ENCODE measurements at regions not wholly inside any gene's neighbourhood (a gene's known extent, or its start where the extent isn't known, plus 50 kb on each side); places are given as distances from the start of the nearest gene placed in this dataset.

GRCh38 chr10:78980815-78981214 is 88.0 kb upstream of the ZMIZ1 start:
- Histone ChIP-seq H3K4me3 (ENCODE audit: low read length) (no peak overlapping the region), H3K36me3 (ENCODE audit: insufficient read depth, low read depth, low read length) (no peaks in the 10 kb centered on the region), H3K4me1 (ENCODE audit: insufficient read depth, low read length) (peaks cover 2% of the 10 kb centered on the region; the same call in 1 of the 2 replicates)

GRCh38 chr10:78981257-78981969 is 87.4 kb upstream of the ZMIZ1 start:
- no peak overlapping the region for H3K27ac ChIP-seq (ENCODE audit: low read length)
- 0 out of 2 replicates have a peak, but pooled peaks cover 6% of the 10 kb centered on the region for H3K27me3 ChIP-seq (ENCODE audit: insufficient read depth, low read length)
- H3K9ac ChIP-seq (ENCODE audit: low read depth, low read length): no peak overlapping the region
- no peaks in the 10 kb centered on the region for H3K9me3 ChIP-seq (ENCODE audit: insufficient read depth, low read depth, low read length)
- no peak overlapping the region for H3K4me3 ChIP-seq (ENCODE audit: low read length)
- peaks cover 8% of the 10 kb centered on the region; the same call in 1 of the 2 replicates for H3K4me1 ChIP-seq (ENCODE audit: insufficient read depth, low read length)
- no peaks in the 10 kb centered on the region for H3K36me3 ChIP-seq (ENCODE audit: insufficient read depth, low read depth, low read length)

More at GRCh38 chr10:78980815-78981214, 88.0 kb upstream of the ZMIZ1 start:
- no peak overlapping the region for H3K27ac ChIP-seq (ENCODE audit: low read length)
- no peaks in the 10 kb centered on the region for H3K9me3 ChIP-seq (ENCODE audit: insufficient read depth, low read depth, low read length)
- no peak overlapping the region for H3K9ac ChIP-seq (ENCODE audit: low read depth, low read length)
- 0 out of 2 replicates have a peak, but pooled peaks cover 6% of the 10 kb centered on the region for H3K27me3 ChIP-seq (ENCODE audit: insufficient read depth, low read length)

- Histone ChIP-seq H3K27ac (ENCODE audit: low read length) (no peak overlapping the region), H3K9ac (ENCODE audit: low read depth, low read length) (no peak overlapping the region)
These were observed 86.8 kb upstream of the ZMIZ1 start for GRCh38 chr10:78981970-78982281.

GRCh38 chr10:78982726-78983125 is 86.0 kb upstream of the ZMIZ1 start:
- no peaks in the 10 kb centered on the region for H3K36me3 ChIP-seq (ENCODE audit: insufficient read depth, low read depth, low read length)
- H3K9ac ChIP-seq (ENCODE audit: low read depth, low read length): no peak overlapping the region
- H3K27ac ChIP-seq (ENCODE audit: low read length): no peak overlapping the region
- no peaks in the 10 kb centered on the region for H3K9me3 ChIP-seq (ENCODE audit: insufficient read depth, low read depth, low read length)
- 0 out of 2 replicates have a peak, but pooled peaks cover 6% of the 10 kb centered on the region for H3K27me3 ChIP-seq (ENCODE audit: insufficient read depth, low read length)
- no peak overlapping the region for H3K4me3 ChIP-seq (ENCODE audit: low read length)
- peaks cover 9% of the 10 kb centered on the region; the same call in 1 of the 2 replicates for H3K4me1 ChIP-seq (ENCODE audit: insufficient read depth, low read length)

More at GRCh38 chr10:78981970-78982281, 86.8 kb upstream of the ZMIZ1 start:
- Histone ChIP-seq H3K27me3 (ENCODE audit: insufficient read depth, low read length) (0 out of 2 replicates have a peak, but pooled peaks cover 6% of the 10 kb centered on the region), H3K4me3 (ENCODE audit: low read length) (no peak overlapping the region), H3K36me3 (ENCODE audit: insufficient read depth, low read depth, low read length) (no peaks in the 10 kb centered on the region), H3K4me1 (ENCODE audit: insufficient read depth, low read length) (peaks cover 9% of the 10 kb centered on the region; the same call in 1 of the 2 replicates), H3K9me3 (ENCODE audit: insufficient read depth, low read depth, low read length) (no peaks in the 10 kb centered on the region)

- peaks cover 9% of the 10 kb centered on the region; the same call in 1 of the 2 replicates for H3K4me1 ChIP-seq (ENCODE audit: insufficient read depth, low read length)
- no peak overlapping the region for H3K9ac ChIP-seq (ENCODE audit: low read depth, low read length)
- no peaks in the 10 kb centered on the region for H3K9me3 ChIP-seq (ENCODE audit: insufficient read depth, low read depth, low read length)
- H3K27ac ChIP-seq (ENCODE audit: low read length): no peak overlapping the region
- no peaks in the 10 kb centered on the region for H3K36me3 ChIP-seq (ENCODE audit: insufficient read depth, low read depth, low read length)
- H3K4me3 ChIP-seq (ENCODE audit: low read length): no peak overlapping the region
- H3K27me3 ChIP-seq (ENCODE audit: insufficient read depth, low read length): 0 out of 2 replicates have a peak, but pooled peaks cover 6% of the 10 kb centered on the region
These were observed 85.2 kb upstream of the ZMIZ1 start for GRCh38 chr10:78983608-78984007.

GRCh38 chr10:78985973-78986818 is 82.6 kb upstream of the ZMIZ1 start:
- no peak overlapping the region for H3K4me3 ChIP-seq (ENCODE audit: low read length)
- peaks cover 9% of the 10 kb centered on the region; the same call in 1 of the 2 replicates for H3K4me1 ChIP-seq (ENCODE audit: insufficient read depth, low read length)
- no peak overlapping the region for H3K9ac ChIP-seq (ENCODE audit: low read depth, low read length)
- 0 out of 2 replicates have a peak, but pooled peaks cover 2% of the 10 kb centered on the region for H3K27me3 ChIP-seq (ENCODE audit: insufficient read depth, low read length)
- no peak overlapping the region for H3K27ac ChIP-seq (ENCODE audit: low read length)
- H3K9me3 ChIP-seq (ENCODE audit: insufficient read depth, low read depth, low read length): no peaks in the 10 kb centered on the region
- H3K36me3 ChIP-seq (ENCODE audit: insufficient read depth, low read depth, low read length): no peaks in the 10 kb centered on the region

GRCh38 chr10:78991187-78991586 is 77.6 kb upstream of the ZMIZ1 start:
- no peaks in the 10 kb centered on the region for H3K9me3 ChIP-seq (ENCODE audit: insufficient read depth, low read depth, low read length)
- no peak overlapping the region for H3K9ac ChIP-seq (ENCODE audit: low read depth, low read length)
- no peaks in the 10 kb centered on the region for H3K27me3 ChIP-seq (ENCODE audit: insufficient read depth, low read length)
- no peaks in the 10 kb centered on the region for H3K36me3 ChIP-seq (ENCODE audit: insufficient read depth, low read depth, low read length)
- H3K4me1 ChIP-seq (ENCODE audit: insufficient read depth, low read length): peaks cover 3% of the 10 kb centered on the region; the same call in 1 of the 2 replicates
- H3K27ac ChIP-seq (ENCODE audit: low read length): no peak overlapping the region
- H3K4me3 ChIP-seq (ENCODE audit: low read length): no peak overlapping the region

GRCh38 chr10:78992333-78992732 is 76.4 kb upstream of the ZMIZ1 start:
- no peaks in the 10 kb centered on the region for H3K36me3 ChIP-seq (ENCODE audit: insufficient read depth, low read depth, low read length)
- no peaks in the 10 kb centered on the region for H3K27me3 ChIP-seq (ENCODE audit: insufficient read depth, low read length)
- H3K4me3 ChIP-seq (ENCODE audit: low read length): no peak overlapping the region
- no peaks in the 10 kb centered on the region for H3K9me3 ChIP-seq (ENCODE audit: insufficient read depth, low read depth, low read length)
- H3K4me1 ChIP-seq (ENCODE audit: insufficient read depth, low read length): no peaks in the 10 kb centered on the region
- no peak overlapping the region for H3K9ac ChIP-seq (ENCODE audit: low read depth, low read length)
- no peak overlapping the region for H3K27ac ChIP-seq (ENCODE audit: low read length)

- Histone ChIP-seq H3K36me3 (ENCODE audit: insufficient read depth, low read depth, low read length) (no peaks in the 10 kb centered on the region), H3K4me3 (ENCODE audit: low read length) (no peak overlapping the region), H3K9ac (ENCODE audit: low read depth, low read length) (no peak overlapping the region), H3K27ac (ENCODE audit: low read length) (no peak overlapping the region), H3K9me3 (ENCODE audit: insufficient read depth, low read depth, low read length) (no peaks in the 10 kb centered on the region), H3K4me1 (ENCODE audit: insufficient read depth, low read length) (no peaks in the 10 kb centered on the region), H3K27me3 (ENCODE audit: insufficient read depth, low read length) (no peaks in the 10 kb centered on the region)
These were observed 75.4 kb upstream of the ZMIZ1 start for GRCh38 chr10:78993261-78993945.

- H3K36me3 ChIP-seq (ENCODE audit: insufficient read depth, low read depth, low read length): no peaks in the 10 kb centered on the region
- no peak overlapping the region for H3K4me3 ChIP-seq (ENCODE audit: low read length)
- H3K27me3 ChIP-seq (ENCODE audit: insufficient read depth, low read length): no peaks in the 10 kb centered on the region
- no peak overlapping the region for H3K27ac ChIP-seq (ENCODE audit: low read length)
- no peak overlapping the region for H3K9ac ChIP-seq (ENCODE audit: low read depth, low read length)
- no peaks in the 10 kb centered on the region for H3K9me3 ChIP-seq (ENCODE audit: insufficient read depth, low read depth, low read length)
- no peaks in the 10 kb centered on the region for H3K4me1 ChIP-seq (ENCODE audit: insufficient read depth, low read length)
These were observed 72.6 kb upstream of the ZMIZ1 start for GRCh38 chr10:78995987-78996791.

GRCh38 chr10:78996792-78997129 is 72.0 kb upstream of the ZMIZ1 start:
- Histone ChIP-seq H3K36me3 (ENCODE audit: insufficient read depth, low read depth, low read length) (no peaks in the 10 kb centered on the region), H3K27ac (ENCODE audit: low read length) (no peak overlapping the region), H3K4me3 (ENCODE audit: low read length) (no peak overlapping the region), H3K9me3 (ENCODE audit: insufficient read depth, low read depth, low read length) (no peaks in the 10 kb centered on the region), H3K27me3 (ENCODE audit: insufficient read depth, low read length) (no peaks in the 10 kb centered on the region), H3K9ac (ENCODE audit: low read depth, low read length) (no peak overlapping the region), H3K4me1 (ENCODE audit: insufficient read depth, low read length) (no peaks in the 10 kb centered on the region)

Measured in iPS-20b (cell line).